Effector memory CD4-positive, alpha-beta T cell (primary cell): ENCODE measurements at regions not wholly inside any gene's neighbourhood (a gene's known extent, or its start where the extent isn't known, plus 50 kb on each side); places are given as distances from the start of the nearest gene placed in this dataset.

Experiments
- DNase-seq, 3 donors: peaks; one replicate each; pipeline ENCODE4 v3.0.0-alpha.2; 2020
- H3K27ac ChIP-seq: 2 replicates; pipeline ENCODE4 v1.7.0; 2013; ENCODE audit warnings: mild to moderate bottlenecking, low read length, moderate library complexity; ENCODE audit not compliant: insufficient read depth, poor library complexity, severe bottlenecking
- H3K27me3 ChIP-seq: replicated peaks from 2 replicates; pipeline ENCODE4 v1.7.0; 2013; ENCODE audit warnings: mild to moderate bottlenecking, low read length; ENCODE audit not compliant: insufficient read depth, control insufficient read depth, poor library complexity, severe bottlenecking
- H3K36me3 ChIP-seq: 2 replicates; pipeline ENCODE4 v1.7.0; 2013; ENCODE audit warnings: mild to moderate bottlenecking, low read length, moderate library complexity; ENCODE audit not compliant: control insufficient read depth, insufficient read depth
- H3K4me1 ChIP-seq: 2 replicates; pipeline ENCODE4 v1.7.0; 2013; ENCODE audit warnings: low read length, mild to moderate bottlenecking; ENCODE audit not compliant: control insufficient read depth, insufficient read depth, poor library complexity, severe bottlenecking
- H3K4me3 ChIP-seq: 2 replicates; pipeline ENCODE4 v1.7.0; 2013; ENCODE audit warnings: low read length, low read depth, mild to moderate bottlenecking; ENCODE audit not compliant: insufficient read depth, poor library complexity, severe bottlenecking
- H3K9me3 ChIP-seq: 2 replicates; pipeline ENCODE4 v1.7.0; 2013; ENCODE audit warnings: mild to moderate bottlenecking, low read length, moderate library complexity; ENCODE audit not compliant: control insufficient read depth

DNA sequence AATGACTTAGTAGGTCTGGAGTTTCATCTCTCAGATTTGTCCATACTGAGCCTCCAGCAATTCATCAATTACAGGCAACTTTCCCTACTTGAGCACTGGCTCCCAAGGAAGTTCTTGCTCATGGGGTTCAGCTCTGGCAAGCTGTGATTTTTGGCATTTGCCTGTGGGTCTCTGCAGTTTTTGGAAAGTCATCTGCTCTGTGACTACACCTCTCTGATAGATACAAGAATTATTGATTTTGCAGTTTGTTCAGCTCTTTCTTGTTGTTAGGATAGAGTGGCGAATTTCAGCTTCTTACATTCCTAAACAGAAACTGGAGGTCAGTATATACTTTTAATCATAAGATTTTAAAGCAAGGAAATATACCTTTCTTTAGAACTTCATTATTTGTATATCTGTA is 209.7 kb upstream of the NPY2R start:
- H3K4me3 ChIP-seq, result no peak overlapping the region
- H3K4me1 ChIP-seq, result no peaks in the 10 kb centered on the region
- no peaks in the 10 kb centered on the region for H3K36me3 ChIP-seq
- H3K27ac ChIP-seq, result no peak overlapping the region
- H3K9me3 ChIP-seq, result no peaks in the 10 kb centered on the region
- DNase-seq, result no peak
- H3K27me3 ChIP-seq, result no peaks in the 10 kb centered on the region

DNA sequence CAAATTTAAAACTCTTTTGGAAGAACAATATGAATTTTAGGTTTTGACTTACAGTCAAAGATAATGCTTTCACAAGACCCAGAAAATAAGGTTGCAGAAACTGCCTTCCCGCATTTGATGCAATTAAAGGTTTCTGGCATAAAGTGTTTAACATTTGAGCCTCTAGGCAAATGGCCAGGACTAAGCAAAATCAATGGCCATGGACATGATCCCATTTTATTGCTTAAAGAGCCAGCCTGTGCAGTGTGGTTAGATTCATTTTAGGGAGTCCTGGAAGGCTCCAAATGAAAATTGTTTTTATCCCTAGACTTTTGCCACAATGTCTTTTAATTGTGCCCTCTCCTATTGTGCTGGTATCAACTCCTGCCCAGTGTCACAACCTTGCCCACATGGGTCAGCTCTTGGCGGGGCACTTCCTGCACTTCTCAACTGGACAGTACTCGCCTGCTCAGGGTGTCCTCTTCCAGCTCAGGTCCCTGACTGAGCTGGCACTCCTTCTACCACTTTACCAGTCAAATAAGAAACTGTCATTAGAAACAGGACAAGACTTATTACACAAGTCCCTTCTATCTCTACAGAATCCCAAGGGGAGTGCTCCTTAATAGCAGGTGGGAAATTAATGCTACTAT is 208.4 kb upstream of the NPY2R start:
- H3K27ac ChIP-seq, result no peak overlapping the region
- no peak for DNase-seq
- H3K36me3 ChIP-seq, result no peaks in the 10 kb centered on the region
- H3K27me3 ChIP-seq, result no peaks in the 10 kb centered on the region
- no peak overlapping the region for H3K4me3 ChIP-seq
- no peaks in the 10 kb centered on the region for H3K9me3 ChIP-seq
- H3K4me1 ChIP-seq, result no peaks in the 10 kb centered on the region

- no peak overlapping the region for H3K4me3 ChIP-seq
- H3K9me3 ChIP-seq, result no peaks in the 10 kb centered on the region
These were observed 207.2 kb upstream of the NPY2R start for GRCh38 chr4:155001251-155001650.

DNA sequence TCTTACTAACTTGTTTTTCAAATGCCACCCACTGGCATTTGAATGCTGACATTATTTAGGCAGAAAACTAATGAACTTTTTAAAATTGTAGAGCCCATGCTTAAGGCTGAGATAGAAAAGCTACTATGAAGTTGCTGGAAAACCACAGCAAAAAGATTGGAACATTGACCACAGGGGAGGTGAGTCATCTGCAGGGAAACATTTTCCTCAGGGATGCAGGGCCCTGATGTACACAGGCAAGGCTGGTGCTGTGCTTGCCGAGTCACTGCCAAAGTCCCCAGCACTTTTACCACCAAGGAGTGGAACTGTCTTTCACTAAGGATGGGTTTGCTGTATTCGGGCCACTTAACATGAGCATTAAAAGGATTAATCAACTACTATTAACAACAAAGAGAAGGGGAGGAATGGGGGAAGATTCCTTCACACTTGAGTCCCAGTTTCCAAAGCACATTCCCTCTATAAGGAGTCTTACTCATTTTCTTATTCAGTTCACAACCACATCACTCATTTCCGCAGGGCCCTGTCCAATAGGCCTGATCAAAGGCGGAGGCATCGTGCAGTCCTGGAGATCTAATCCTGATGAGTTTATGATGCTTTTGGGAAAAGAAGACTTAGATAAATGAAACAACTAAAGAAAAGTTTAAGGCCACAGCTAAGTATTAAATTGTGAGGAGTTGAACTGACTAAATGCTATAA is 202.9 kb upstream of the NPY2R start:
- Histone ChIP-seq H3K36me3 (no peaks in the 10 kb centered on the region), H3K4me1 (no peaks in the 10 kb centered on the region), H3K9me3 (no peaks in the 10 kb centered on the region), H3K27me3 (no peaks in the 10 kb centered on the region), H3K27ac (no peak overlapping the region), H3K4me3 (no peak overlapping the region)
- no peak for DNase-seq

More at GRCh38 chr4:155001251-155001650, 207.2 kb upstream of the NPY2R start:
- DNase-seq, result no peak
- H3K4me1 ChIP-seq, result no peaks in the 10 kb centered on the region
- H3K27ac ChIP-seq, result no peak overlapping the region
- H3K27me3 ChIP-seq, result no peaks in the 10 kb centered on the region
- H3K36me3 ChIP-seq, result no peaks in the 10 kb centered on the region

DNA sequence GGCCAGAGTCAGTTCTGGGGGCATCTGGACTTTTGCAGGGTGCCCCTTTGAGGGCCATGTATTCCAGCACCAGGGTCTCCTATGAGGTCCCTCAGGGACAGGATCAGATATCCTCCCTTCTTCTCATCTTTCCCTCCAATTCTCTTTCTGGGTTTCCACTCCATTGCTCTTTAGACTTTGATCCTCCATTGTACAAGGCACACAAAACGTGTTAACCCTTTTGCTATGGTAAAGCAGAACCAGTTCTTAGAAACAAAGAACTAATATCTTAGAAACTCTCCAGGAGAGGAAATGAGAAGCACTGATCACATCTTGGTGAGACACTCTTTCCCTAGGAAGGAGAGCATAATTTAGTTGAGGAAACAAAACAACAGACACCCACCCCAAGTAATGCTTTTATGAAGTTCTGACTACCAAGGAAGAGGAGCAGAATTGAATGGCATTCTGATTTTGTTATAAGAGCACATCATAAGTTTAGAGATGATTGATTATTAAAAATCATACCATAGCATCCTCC is 200.7 kb upstream of the NPY2R start:
- Histone ChIP-seq H3K36me3 (no peaks in the 10 kb centered on the region), H3K4me1 (no peaks in the 10 kb centered on the region), H3K27ac (no peak overlapping the region), H3K9me3 (no peaks in the 10 kb centered on the region), H3K4me3 (no peak overlapping the region), H3K27me3 (no peaks in the 10 kb centered on the region)
- no peak for DNase-seq

DNA sequence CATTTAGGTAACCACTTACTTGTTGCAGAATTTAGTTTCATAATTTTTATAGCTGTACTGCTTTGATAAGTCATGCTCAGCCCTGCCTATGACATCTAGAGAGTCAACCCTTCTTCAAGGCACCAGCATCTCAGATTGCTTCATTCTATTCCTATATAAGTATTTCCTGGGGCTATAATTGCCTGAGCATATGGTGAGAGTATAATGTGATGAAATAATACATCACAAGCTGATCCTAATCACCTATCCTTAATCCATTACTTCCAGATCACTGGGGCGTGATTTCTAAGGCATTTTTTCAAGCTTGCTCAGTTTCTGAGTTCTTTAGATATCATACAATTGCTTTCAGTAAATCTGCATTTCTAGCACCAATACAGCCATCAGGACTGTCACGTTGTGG is 200.0 kb upstream of the NPY2R start:
- Histone ChIP-seq H3K4me1 (no peaks in the 10 kb centered on the region), H3K4me3 (no peak overlapping the region), H3K9me3 (no peaks in the 10 kb centered on the region), H3K36me3 (no peaks in the 10 kb centered on the region), H3K27ac (no peak overlapping the region), H3K27me3 (no peaks in the 10 kb centered on the region)
- no peak for DNase-seq

DNA sequence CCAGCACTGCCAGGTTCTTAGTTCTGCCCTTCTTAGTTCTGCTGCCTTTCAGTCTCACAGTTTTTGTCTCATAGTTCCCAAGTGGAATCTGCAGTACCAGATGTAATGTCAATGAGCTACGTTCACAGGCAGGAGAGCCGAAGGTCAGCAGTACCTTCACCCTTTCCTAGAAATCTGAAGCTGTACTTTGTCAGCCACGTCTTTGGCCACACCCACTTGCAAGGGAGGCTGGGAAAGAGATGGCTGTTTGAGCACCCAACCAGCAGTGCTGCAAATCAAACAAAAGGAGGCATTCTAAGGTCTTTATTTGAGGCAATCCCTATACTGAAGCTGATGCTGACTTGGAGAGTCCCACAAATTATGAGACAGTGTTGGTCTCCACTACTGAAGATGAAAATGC is 199.1 kb upstream of the NPY2R start:
- no peak for DNase-seq

DNA sequence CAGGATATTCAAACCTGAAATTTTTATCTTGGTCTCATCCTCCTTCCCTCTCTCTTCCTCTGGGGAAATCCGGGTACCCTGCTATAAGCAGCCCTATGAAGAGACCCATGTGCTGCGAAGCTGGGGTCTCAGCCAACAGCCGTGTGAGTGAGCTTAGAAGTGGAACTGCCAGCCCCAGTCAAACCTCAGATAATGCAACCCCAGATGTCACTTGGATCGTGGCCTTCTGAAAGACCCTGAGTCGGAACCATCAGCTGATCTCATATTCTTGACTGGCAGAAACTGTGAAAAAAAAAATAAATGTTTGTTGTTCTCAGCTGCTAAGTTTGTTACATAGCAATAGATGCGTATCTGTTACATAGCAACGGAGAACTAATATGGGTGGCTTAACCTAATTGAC is 198.1 kb upstream of the NPY2R start:
- Histone ChIP-seq H3K9me3 (no peaks in the 10 kb centered on the region), H3K27me3 (no peaks in the 10 kb centered on the region), H3K36me3 (no peaks in the 10 kb centered on the region), H3K4me3 (no peak overlapping the region), H3K27ac (no peak overlapping the region), H3K4me1 (no peaks in the 10 kb centered on the region)
- no peak for DNase-seq

More for the DNA sequence above, 199.1 kb upstream of the NPY2R start:
- H3K4me3 ChIP-seq, result no peak overlapping the region
- H3K9me3 ChIP-seq, result no peaks in the 10 kb centered on the region
- H3K27me3 ChIP-seq, result no peaks in the 10 kb centered on the region
- H3K36me3 ChIP-seq, result no peaks in the 10 kb centered on the region
- H3K4me1 ChIP-seq, result no peaks in the 10 kb centered on the region
- H3K27ac ChIP-seq, result no peak overlapping the region

- H3K4me3 ChIP-seq, result no peak overlapping the region
- no peak for DNase-seq
- H3K27ac ChIP-seq, result no peak overlapping the region
- H3K27me3 ChIP-seq, result no peaks in the 10 kb centered on the region
- no peaks in the 10 kb centered on the region for H3K9me3 ChIP-seq
- H3K36me3 ChIP-seq, result no peaks in the 10 kb centered on the region
- H3K4me1 ChIP-seq, result no peaks in the 10 kb centered on the region
These were observed 197.2 kb upstream of the NPY2R start for GRCh38 chr4:155011163-155011780.

GRCh38 chr4:155012469-155012868 is 196.0 kb upstream of the NPY2R start:
- H3K9me3 ChIP-seq, result no peaks in the 10 kb centered on the region
- no peak for DNase-seq
- no peak overlapping the region for H3K4me3 ChIP-seq
- H3K27me3 ChIP-seq, result no peaks in the 10 kb centered on the region
- no peaks in the 10 kb centered on the region for H3K4me1 ChIP-seq
- no peaks in the 10 kb centered on the region for H3K36me3 ChIP-seq
- no peak overlapping the region for H3K27ac ChIP-seq
